K562 (cell line): ENCODE measurements at regions not wholly inside any gene's neighbourhood (a gene's known extent, or its start where the extent isn't known, plus 50 kb on each side); places are given as distances from the start of the nearest gene placed in this dataset.
A peak's percentile ranks its signal among the peaks of the same experiment; 100 is the strongest.
"Not testable (repeated sequence)": the region's sequence is repeated elsewhere in the genome, so short reads cannot be mapped to it uniquely, and the experiment has no call there.

ENCODE experiments used
- ATAC-seq: fragments of 200-7000 bp; cut with Tn5 transposase; 3 replicates; pipeline ENCODE4 v1.9.1; 2020; ENCODE audit warnings: moderate library complexity
- BruUV-seq: library from RNA; stranded (reverse); fragments of 400-500 nt; replicated peaks from 2 replicates; lab custom pipeline; 2021; lab: Mats Ljungman, UMichigan
- CTCF ChIA-PET: fragments of 300-600 bp; formaldehyde crosslinking; extraction: SDS; loops from one replicate; lab custom pipeline; 2021; ENCODE audit warnings: low intra/inter-chr PET ratio; lab: Yijun Ruan, JAX
- POLR2A ChIA-PET: fragments of 300-600, 350-650 bp; sonication (Branson Sonifier 250); formaldehyde crosslinking; extraction: SDS; loops from one replicate; lab custom pipeline; 2021; ENCODE audit warnings: antibody characterized with exemption, inconsistent platforms; lab: Yijun Ruan, JAX
- DNase-seq, 4 experiments: peaks; one replicate each; pipeline versions ENCODE4 v3.0.0 to v3.0.0-alpha.2; 2011 to 2018; ENCODE audit warnings: low spot score in 3 of 4, mixed read lengths in 3 of 4; ENCODE audit errors: extremely low read depth in 1 of 4
- FAIRE-seq: peaks from 2 replicates; lab custom pipeline; 2011; peaks lifted over from hg19 to GRCh38; lab: Jason Lieb, UNC
- H2AFZ ChIP-seq: 2 replicates; pipeline ENCODE4 v1.6.0; 2011; ENCODE audit warnings: low read depth, low read length, control low read depth, inconsistent platforms
- H3K27ac ChIP-seq: fragments of 200-600 bp; 3 replicates; pipeline ENCODE4 v1.8.0; 2011; ENCODE audit warnings: low read depth, mild to moderate bottlenecking, control low read depth, inconsistent platforms, low read length, moderate library complexity, mixed read lengths; ENCODE audit errors: extremely low read depth
- H3K27me3 ChIP-seq, 2 experiments: fragments of 300-600 bp in 1 of 2; 2 replicates in 1 of 2; 3 replicates in 1 of 2; pipeline versions ENCODE4 v1.6.0 to v1.8.0; 2011; ENCODE audit warnings: inconsistent platforms in 2 of 2, low read length in 2 of 2, mild to moderate bottlenecking in 1 of 2, mixed read lengths in 1 of 2, moderate library complexity in 1 of 2; ENCODE audit not compliant: control insufficient read depth in 2 of 2, insufficient read depth in 2 of 2
- H3K36me3 ChIP-seq: fragments of 300-600 bp; 3 replicates; pipeline ENCODE4 v1.8.0; 2011; ENCODE audit warnings: mild to moderate bottlenecking, low read length, inconsistent platforms; ENCODE audit not compliant: control insufficient read depth, insufficient read depth
- H3K4me1 ChIP-seq, 2 experiments: fragments of 200-600 bp in 1 of 2; replicated peaks in 1 of 2; 2 replicates in 1 of 2; 3 replicates in 1 of 2; pipeline versions ENCODE4 v1.5.1 to v1.8.0; 2011; ENCODE audit warnings: inconsistent platforms in 2 of 2, low read length in 2 of 2, mild to moderate bottlenecking in 1 of 2, mixed read lengths in 1 of 2, moderate library complexity in 1 of 2; ENCODE audit not compliant: control insufficient read depth in 2 of 2, insufficient read depth in 2 of 2
- H3K4me2 ChIP-seq: 2 replicates; pipeline ENCODE4 v1.6.1; 2011; ENCODE audit warnings: low read length, control low read depth, inconsistent platforms, mixed read lengths; ENCODE audit not compliant: insufficient read depth
- H3K4me3 ChIP-seq: fragments of 200-600 bp; sonication (generic), shearing (Covaris generic); 2 replicates; pipeline ENCODE4 v1.5.1; 2016; ENCODE audit warnings: control low read depth, inconsistent platforms
- H3K79me2 ChIP-seq: fragments of 200-600 bp; 3 replicates; pipeline ENCODE4 v1.8.0; 2011; ENCODE audit warnings: low read length, inconsistent platforms; ENCODE audit not compliant: control insufficient read depth, insufficient read depth
- H3K9ac ChIP-seq, 2 experiments: 2 replicates each; pipeline versions ENCODE4 v1.6.0 to v1.6.1; 2011; ENCODE audit warnings: low read depth in 2 of 2, low read length in 2 of 2, control low read depth in 1 of 2, inconsistent platforms in 1 of 2, mild to moderate bottlenecking in 1 of 2, mixed read lengths in 1 of 2; ENCODE audit not compliant: insufficient read depth in 1 of 2
- H3K9me1 ChIP-seq: one replicate; pipeline ENCODE4 v1.6.0; 2011; ENCODE audit warnings: inconsistent platforms, mild to moderate bottlenecking, low read length, moderate library complexity; ENCODE audit not compliant: control insufficient read depth, insufficient read depth
- H3K9me3 ChIP-seq: replicated peaks from 2 replicates; pipeline ENCODE4 v1.5.1; 2011; ENCODE audit warnings: low read depth, low read length, inconsistent platforms; ENCODE audit not compliant: control insufficient read depth, insufficient read depth
- H4K20me1 ChIP-seq: replicated peaks from 2 replicates; pipeline ENCODE4 v1.6.1; 2011; ENCODE audit warnings: low read length, inconsistent platforms, mixed read lengths; ENCODE audit not compliant: control insufficient read depth, insufficient read depth
- ATF2 ChIP-seq: sonication (generic); formaldehyde crosslinking; IDR thresholded peaks from 2 replicates; pipeline ENCODE4 v1.8.1; 2022; ENCODE audit warnings: missing genetic modification reagents
- E2F5 ChIP-seq: sonication (generic); formaldehyde crosslinking; IDR thresholded peaks from 2 replicates; pipeline ENCODE4 v1.8.0; 2022; ENCODE audit warnings: mild to moderate bottlenecking, missing genetic modification reagents
- FOXM1 ChIP-seq, 2 experiments: fragments of 450-650 bp in 1 of 2; sonication (generic) in 1 of 2; formaldehyde crosslinking in 1 of 2; IDR thresholded peaks; 2 replicates each; pipeline versions ENCODE4 v1.6.1 to v1.9.0; 2017 to 2022; ENCODE audit warnings: low read depth in 2 of 2, mild to moderate bottlenecking in 2 of 2, missing genetic modification reagents in 1 of 2, moderate library complexity in 1 of 2
- TFE3 ChIP-seq: fragments of 450-650 bp; formaldehyde crosslinking; IDR thresholded peaks from 2 replicates; pipeline ENCODE4 v1.4.0; 2020; ENCODE audit warnings: mild to moderate bottlenecking, mixed read lengths
- ZKSCAN3 ChIP-seq: fragments of 250-450 bp; sonication (Bioruptor Pico); IDR thresholded peaks from 2 replicates; pipeline ENCODE4 v1.4.0; 2020
- ZNF134 ChIP-seq: fragments of 250-450 bp; sonication (Bioruptor Pico); conservative IDR thresholded peaks from 2 replicates; pipeline ENCODE4 v1.4.0; 2020
- ZNF551 ChIP-seq: fragments of 250-450 bp; sonication (Bioruptor Pico); IDR thresholded peaks from 2 replicates; pipeline ENCODE4 v1.5.0; 2021; ENCODE audit warnings: mild to moderate bottlenecking, moderate library complexity
- ZSCAN29 ChIP-seq: fragments of 450-650 bp; IDR thresholded peaks from 2 replicates; pipeline ENCODE4 v1.6.1; 2017
- WGBS: fragments of 100-300 bp; shearing (Covaris generic); methylation state at CpG from one replicate; pipeline ENCODE4 v1.1.6; 2016; ENCODE audit warnings: low coverage, mixed read lengths; ENCODE audit not compliant: insufficient coverage; ENCODE audit errors: missing lambda C conversion rate; 5-methylcytosine and 5-hydroxymethylcytosine counted together
- in situ Hi-C: fragments of 300-500 bp; cut with MboI; formaldehyde crosslinking; loops from 4 replicates; pipeline ENCODE4 v1.15.0; 2018; ENCODE audit warnings: inconsistent platforms, mixed read lengths
- intact Hi-C: fragments of 100-400 bp; cut with micrococcal nuclease; formaldehyde crosslinking; loops from 2 replicates; pipeline ENCODE4 v1.14.2; 2022

- TF ChIP-seq ATF2 (CRISPR knock-in tag), result no peak
- TF ChIP-seq ZSCAN29, result no peak
- no peak for TF ChIP-seq FOXM1 (IDR thresholded peaks at IDR 0.05; ENCODE audit: low read depth)
- TF ChIP-seq FOXM1 (CRISPR knock-in tag; IDR thresholded peaks at IDR 0.05; ENCODE audit: low read depth), result no peak
- no peak for TF ChIP-seq ZNF134 (CRISPR knock-in tag)
- TF ChIP-seq E2F5 (CRISPR knock-in tag), result no peak
- no peak for TF ChIP-seq ZNF551 (CRISPR knock-in tag)
Observed at GRCh38 chr6:80519811-80520594, 413.5 kb downstream of the BCKDHB start (continued).

GRCh38 chr6:80517525-80517924, 411.1 kb downstream of the BCKDHB start:
- POLR2A ChIA-PET, result no interaction called here
- no peaks in the 10 kb centered on the region for H3K27me3 ChIP-seq
- H3K4me1 ChIP-seq, result no peaks in the 10 kb centered on the region
- intact Hi-C loops (no loop called here), in situ Hi-C loops (no loop called here)
- no TSS peak for BruUV-seq
- no peaks in the 10 kb centered on the region for H3K9me3 ChIP-seq
- H3K4me2 ChIP-seq, result no peak overlapping the region
- no peak overlapping the region for H3K9ac ChIP-seq
- CTCF ChIA-PET, result no interaction called here
- H3K27ac ChIP-seq, result no peak overlapping the region
- no peaks in the 10 kb centered on the region for H3K36me3 ChIP-seq
- DNase-seq, result no peak
- FAIRE-seq, result no peak
- no peak overlapping the region for H3K4me3 ChIP-seq
- no peak overlapping the region for H2AFZ ChIP-seq
- WGBS, result 0% methylated on average over 2 of the region's 2 CpGs
- ATAC-seq, result no peak
- no peaks in the 10 kb centered on the region for H3K79me2 ChIP-seq
- no peaks in the 10 kb centered on the region for H3K9me1 ChIP-seq
- no peaks in the 10 kb centered on the region for H4K20me1 ChIP-seq
- TF ChIP-seq TFE3 (CRISPR knock-in tag) (peak; percentile 45; the same call in 1 of the 2 replicates), ZKSCAN3 (no peak)

- intact Hi-C loops, POLR2A ChIA-PET, FAIRE-seq, H3K9me3 ChIP-seq, H3K4me1 ChIP-seq, ATAC-seq, H3K27ac ChIP-seq, H2AFZ ChIP-seq, H3K27me3 ChIP-seq, CTCF ChIA-PET, H3K9ac ChIP-seq, H4K20me1 ChIP-seq, H3K9me1 ChIP-seq, DNase-seq, H3K79me2 ChIP-seq, H3K4me3 ChIP-seq, H3K4me2 ChIP-seq, in situ Hi-C loops, H3K36me3 ChIP-seq, BruUV-seq: not testable (repeated sequence)
- WGBS, result 0% methylated on average over 1 of the region's 1 CpG
Observed at GRCh38 chr6:80510521-80510920, 404.1 kb downstream of the BCKDHB start.
